VCaP (cell line): ENCODE measurements at regions not wholly inside any gene's neighbourhood (a gene's known extent, or its start where the extent isn't known, plus 50 kb on each side); places are given as distances from the start of the nearest gene placed in this dataset.
"Not testable (repeated sequence)": the region's sequence is repeated elsewhere in the genome, so short reads cannot be mapped to it uniquely, and the experiment has no call there.

Experiments
- H3K27ac ChIP-seq: fragments of 450-650 bp; 2 replicates; pipeline ENCODE4 v1.5.1; 2017
- CTCF ChIP-seq: fragments of 450-650 bp; conservative IDR thresholded peaks from 2 replicates; pipeline ENCODE4 v1.5.1; 2017; ENCODE audit warnings: mild to moderate bottlenecking, moderate library complexity

GRCh38 chr5:71809446-71809845, 90.4 kb downstream of the CARTPT start:
- no peak for TF ChIP-seq CTCF
- H3K27ac ChIP-seq = no peak overlapping the region

GRCh38 chr5:71810023-71810422, 90.9 kb downstream of the CARTPT start:
- no peak overlapping the region for H3K27ac ChIP-seq

GRCh38 chr5:71810471-71811195, 91.6 kb downstream of the CARTPT start:
- TF ChIP-seq CTCF = no peak
- H3K27ac ChIP-seq = no peak overlapping the region

More at GRCh38 chr5:71810023-71810422, 90.9 kb downstream of the CARTPT start:
- TF ChIP-seq CTCF = no peak

- no peak for TF ChIP-seq CTCF
- no peak overlapping the region for H3K27ac ChIP-seq
Observed at GRCh38 chr5:71811779-71812178, 92.7 kb downstream of the CARTPT start.

- H3K27ac ChIP-seq = no peak overlapping the region
- TF ChIP-seq CTCF = no peak
Observed at GRCh38 chr5:71816307-71816706, 97.2 kb downstream of the CARTPT start.

- TF ChIP-seq CTCF = no peak
- H3K27ac ChIP-seq = no peak overlapping the region
Observed at GRCh38 chr5:71817891-71818290, 98.8 kb downstream of the CARTPT start.

GRCh38 chr5:71821029-71821428, 102.0 kb downstream of the CARTPT start:
- TF ChIP-seq CTCF = no peak
- H3K27ac ChIP-seq = no peak overlapping the region

GRCh38 chr5:71822065-71822464, 103.0 kb downstream of the CARTPT start:
- not testable (repeated sequence) for H3K27ac ChIP-seq
